Neural crest cell (in vitro differentiated cells): ENCODE measurements at regions not wholly inside any gene's neighbourhood (a gene's known extent, or its start where the extent isn't known, plus 50 kb on each side); places are given as distances from the start of the nearest gene placed in this dataset.

ENCODE experiments used
- DNase-seq: peaks from one replicate; pipeline ENCODE4 v3.0.0; 2021; ENCODE audit warnings: low read depth, mixed read lengths, low spot score
- H3K27ac Mint-ChIP-seq: one replicate; pipeline ENCODE4 v1.8.0; 2021; ENCODE audit warnings: mild to moderate bottlenecking, mixed read lengths; ENCODE audit not compliant: unreplicated experiment
- H3K27me3 Mint-ChIP-seq: 2 replicates; pipeline ENCODE4 v1.8.0; 2021; ENCODE audit warnings: low read depth, mild to moderate bottlenecking, mixed read lengths
- H3K36me3 Mint-ChIP-seq: 2 replicates; pipeline ENCODE4 v1.8.0; 2021; ENCODE audit warnings: low read depth, mild to moderate bottlenecking, mixed read lengths
- H3K4me1 Mint-ChIP-seq: 2 replicates; pipeline ENCODE4 v1.8.0; 2021; ENCODE audit warnings: mixed read lengths
- H3K4me3 Mint-ChIP-seq: one replicate; pipeline ENCODE4 v1.8.0; 2021; ENCODE audit warnings: mild to moderate bottlenecking, mixed read lengths
- H3K9me3 Mint-ChIP-seq: 2 replicates; pipeline ENCODE4 v1.8.0; 2021; ENCODE audit warnings: mixed read lengths
- CTCF ChIP-seq: fragments of 200-600 bp; sonication (generic); conservative IDR thresholded peaks from 2 replicates; pipeline ENCODE4 v1.5.0; 2021; ENCODE audit warnings: antibody characterized with exemption, mild to moderate bottlenecking

DNA sequence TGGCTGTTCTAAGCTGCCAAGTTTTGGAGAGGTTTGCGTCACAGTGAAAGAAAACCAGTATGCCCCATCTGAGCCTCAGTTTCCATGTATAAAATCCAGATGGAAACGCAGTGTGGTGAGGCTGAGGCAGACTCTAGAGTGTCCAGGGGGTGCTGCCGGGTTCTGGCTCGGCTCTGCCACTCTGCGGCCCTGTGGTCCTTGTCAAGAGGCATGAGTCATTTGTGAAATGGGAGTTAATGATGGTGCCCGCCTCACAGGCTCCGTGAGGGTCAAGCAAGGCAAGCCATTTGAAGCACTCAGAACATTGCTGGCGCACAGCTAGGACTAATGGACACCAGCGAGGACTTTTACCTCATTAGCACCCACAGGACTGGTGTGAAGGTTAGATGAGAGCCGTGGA, 214.3 kb downstream of the PTPRU start:
- Mint-ChIP-seq H3K27ac (no peak overlapping the region), H3K4me1 (peaks cover 9% of the 10 kb centered on the region), H3K36me3 (no peaks in the 10 kb centered on the region), H3K4me3 (no peak overlapping the region), H3K9me3 (no peaks in the 10 kb centered on the region), H3K27me3 (no peaks in the 10 kb centered on the region)
- DNase-seq: no peak
- TF ChIP-seq CTCF: no peak

DNA sequence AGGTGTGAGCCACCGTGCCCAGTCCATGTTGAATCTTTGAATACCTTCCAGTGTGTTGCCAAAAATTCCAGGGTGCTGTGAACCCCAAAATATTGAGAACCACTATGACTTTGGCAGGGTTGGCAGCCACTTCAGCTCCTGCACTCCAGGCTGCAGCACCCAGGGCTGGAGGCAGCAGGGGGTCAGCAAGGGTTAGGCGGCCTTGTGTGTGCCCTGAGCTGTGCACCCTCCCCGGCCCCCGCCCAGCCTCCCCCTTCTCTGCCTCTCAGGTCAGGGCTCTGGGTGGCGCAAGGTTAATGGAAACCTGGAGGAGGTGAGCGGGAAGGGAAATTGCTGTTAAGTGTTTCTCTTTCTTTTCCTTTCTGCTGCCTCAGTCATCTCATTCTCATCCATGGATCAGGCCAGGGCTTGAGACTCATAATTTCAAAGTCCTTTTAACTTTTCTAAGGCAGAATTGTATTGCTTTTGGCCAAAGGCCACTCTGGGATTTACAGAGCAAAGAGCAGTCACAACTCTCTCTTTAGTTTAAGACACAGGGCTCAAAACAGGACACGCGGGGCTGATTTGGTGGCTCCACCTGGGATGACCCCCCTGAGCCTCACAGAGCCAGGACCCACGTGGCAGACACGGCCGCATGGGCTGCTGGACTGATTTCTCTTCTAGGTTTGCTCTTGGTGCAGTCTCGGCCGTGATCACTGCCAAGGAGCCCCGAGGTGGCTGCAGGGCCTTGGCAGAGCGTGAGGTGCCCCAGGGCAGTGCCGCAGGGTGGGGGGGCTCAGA, 212.3 kb downstream of the PTPRU start:
- Mint-ChIP-seq H3K9me3 (no peaks in the 10 kb centered on the region), H3K4me3 (no peak overlapping the region), H3K36me3 (no peaks in the 10 kb centered on the region), H3K27ac (no peak overlapping the region), H3K4me1 (peaks cover 9% of the 10 kb centered on the region), H3K27me3 (peaks cover 5% of the 10 kb centered on the region)
- no peak for TF ChIP-seq CTCF
- no peak for DNase-seq

DNA sequence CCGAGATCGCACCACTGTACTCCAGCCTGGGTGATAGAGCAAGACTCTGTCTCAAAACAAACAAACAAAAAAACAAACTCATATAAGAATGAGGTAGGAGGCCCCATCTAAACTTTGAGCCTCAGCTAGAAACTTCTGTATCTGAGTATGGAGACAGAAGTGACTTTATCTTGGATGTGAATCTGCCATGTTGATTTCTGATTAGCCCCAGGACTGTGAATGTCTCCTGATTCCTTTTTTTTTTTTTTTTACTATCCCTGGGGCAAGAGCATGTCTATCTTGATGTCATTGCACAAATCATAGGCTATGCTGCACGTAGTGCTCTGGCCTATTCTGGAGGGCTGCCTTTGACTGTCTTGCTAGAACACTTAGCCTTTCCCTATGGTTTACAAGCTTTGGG, 211.0 kb downstream of the PTPRU start:
- H3K27ac Mint-ChIP-seq: no peak overlapping the region
- peaks cover 12% of the 10 kb centered on the region for H3K27me3 Mint-ChIP-seq
- DNase-seq: no peak
- no peak for TF ChIP-seq CTCF
- no peaks in the 10 kb centered on the region for H3K9me3 Mint-ChIP-seq
- H3K4me3 Mint-ChIP-seq: no peak overlapping the region
- no peaks in the 10 kb centered on the region for H3K36me3 Mint-ChIP-seq
- no peaks in the 10 kb centered on the region for H3K4me1 Mint-ChIP-seq

- no peaks in the 10 kb centered on the region for H3K36me3 Mint-ChIP-seq
- TF ChIP-seq CTCF: no peak
- H3K27ac Mint-ChIP-seq: no peak overlapping the region
- no peak overlapping the region for H3K4me3 Mint-ChIP-seq
- H3K27me3 Mint-ChIP-seq: peaks cover 29% of the 10 kb centered on the region
- no peaks in the 10 kb centered on the region for H3K9me3 Mint-ChIP-seq
- no peak for DNase-seq
- H3K4me1 Mint-ChIP-seq: no peaks in the 10 kb centered on the region
Observed at GRCh38 chr1:29444782-29445729, 208.7 kb downstream of the PTPRU start.

DNA sequence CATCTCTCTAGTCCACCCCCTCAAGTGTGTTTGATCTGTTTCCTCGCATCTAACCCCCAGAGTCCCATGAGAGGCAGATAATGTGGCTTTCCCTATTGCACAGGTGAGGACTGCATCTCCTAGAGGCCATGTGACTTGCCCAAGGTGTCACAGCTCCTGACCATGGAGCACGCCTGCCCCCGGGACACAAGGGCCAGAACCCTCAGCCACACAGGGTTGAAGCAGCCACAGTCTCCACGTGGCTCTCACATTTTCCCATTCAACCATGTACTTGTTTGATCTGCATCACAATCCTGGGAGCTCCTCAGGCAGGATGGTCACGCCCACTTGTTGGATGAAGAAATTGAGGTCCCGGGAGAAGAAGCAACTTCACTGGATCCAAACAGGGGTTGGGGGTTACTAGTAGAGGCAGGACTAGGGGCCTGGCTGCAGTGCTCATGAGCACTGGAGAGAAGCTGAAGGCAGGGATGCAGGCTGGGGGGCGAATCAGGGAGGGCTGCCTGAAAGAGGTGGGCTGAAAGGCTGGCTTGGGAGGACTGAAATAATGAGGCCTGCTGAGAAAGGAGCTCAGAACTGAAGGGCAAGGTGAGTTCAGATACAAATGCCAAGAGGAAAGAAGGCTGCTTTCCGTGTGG, 207.9 kb downstream of the PTPRU start:
- H3K36me3 Mint-ChIP-seq: no peaks in the 10 kb centered on the region
- H3K9me3 Mint-ChIP-seq: no peaks in the 10 kb centered on the region
- H3K4me3 Mint-ChIP-seq: no peak overlapping the region
- peaks cover 4% of the 10 kb centered on the region for H3K4me1 Mint-ChIP-seq
- no peak overlapping the region for H3K27ac Mint-ChIP-seq
- peaks cover 37% of the 10 kb centered on the region for H3K27me3 Mint-ChIP-seq
- DNase-seq: no peak
- no peak for TF ChIP-seq CTCF
